HUES64 (cell line): ENCODE measurements at regions not wholly inside any gene's neighbourhood (a gene's known extent, or its start where the extent isn't known, plus 50 kb on each side); places are given as distances from the start of the nearest gene placed in this dataset.
A peak's percentile ranks its signal among the peaks of the same experiment; 100 is the strongest.
"Not testable (repeated sequence)": the region's sequence is repeated elsewhere in the genome, so short reads cannot be mapped to it uniquely, and the experiment has no call there.

ENCODE experiments used
- H3K27ac ChIP-seq: 2 replicates; pipeline ENCODE4 v1.7.0; 2013; ENCODE audit warnings: low read depth, low read length, inconsistent platforms
- H3K27me3 ChIP-seq: 2 replicates; pipeline ENCODE4 v1.6.1; 2013; ENCODE audit warnings: mild to moderate bottlenecking, low read length; ENCODE audit not compliant: insufficient read depth
- H3K36me3 ChIP-seq: 2 replicates; pipeline ENCODE4 v1.6.1; 2013; ENCODE audit warnings: mild to moderate bottlenecking, low read length; ENCODE audit not compliant: insufficient read depth
- H3K4me1 ChIP-seq: 2 replicates; pipeline ENCODE4 v1.6.1; 2013; ENCODE audit warnings: mild to moderate bottlenecking, low read length, moderate library complexity; ENCODE audit not compliant: insufficient read depth
- H3K4me3 ChIP-seq: 2 replicates; pipeline ENCODE4 v1.5.1; 2013; ENCODE audit warnings: mild to moderate bottlenecking, low read length, moderate library complexity
- H3K9ac ChIP-seq: 2 replicates; pipeline ENCODE4 v1.6.1; 2013; ENCODE audit warnings: mild to moderate bottlenecking, low read depth, low read length
- H3K9me3 ChIP-seq: 2 replicates; pipeline ENCODE4 v1.6.1; 2013; ENCODE audit warnings: low read depth, low read length; ENCODE audit not compliant: insufficient read depth
- WGBS: fragments of 150-250, 120-280 bp; methylation state at CpG from one replicate; pipeline ENCODE4 v1.1.7; 2013; ENCODE audit warnings: missing lambda C conversion rate; 5-methylcytosine and 5-hydroxymethylcytosine counted together

DNA sequence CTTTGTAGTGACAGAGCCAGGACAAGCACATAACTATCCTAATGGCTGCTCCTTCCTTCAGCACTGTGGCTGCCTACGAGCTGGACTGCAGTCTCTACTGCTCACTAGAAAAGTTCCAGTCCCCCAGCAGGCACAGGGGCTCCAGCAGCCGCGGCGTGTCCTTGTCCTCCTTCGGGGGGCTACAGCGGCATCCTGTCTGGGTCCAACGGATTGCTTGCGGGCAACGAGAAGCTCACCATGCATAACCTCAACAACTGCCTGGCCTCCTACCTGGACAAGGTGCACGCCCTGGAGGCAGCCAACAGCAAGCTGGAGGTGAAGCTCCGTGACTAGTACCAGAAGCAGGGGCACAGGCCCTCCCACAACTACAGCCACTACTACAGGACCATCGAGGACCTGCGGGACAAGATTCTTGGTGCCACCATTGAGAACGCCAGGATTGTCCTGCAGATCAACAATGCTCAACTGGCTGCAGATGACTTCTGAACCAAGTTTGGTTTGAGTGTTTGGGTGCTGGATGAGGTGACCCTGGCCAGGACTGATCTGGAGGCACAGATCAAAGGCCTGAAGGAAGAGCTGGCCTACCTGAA lies 169.4 kb downstream of the NDUFA12 start:
- 94% methylated on average over 14 of the region's 14 CpGs for WGBS
- Histone ChIP-seq H3K4me1 (peaks cover 19% of the 10 kb centered on the region), H3K36me3 (no peaks in the 10 kb centered on the region), H3K9me3 (no peaks in the 10 kb centered on the region), H3K27me3 (no peaks in the 10 kb centered on the region), H3K9ac (no peak overlapping the region), H3K4me3 (no peak overlapping the region), H3K27ac (no peak overlapping the region)

DNA sequence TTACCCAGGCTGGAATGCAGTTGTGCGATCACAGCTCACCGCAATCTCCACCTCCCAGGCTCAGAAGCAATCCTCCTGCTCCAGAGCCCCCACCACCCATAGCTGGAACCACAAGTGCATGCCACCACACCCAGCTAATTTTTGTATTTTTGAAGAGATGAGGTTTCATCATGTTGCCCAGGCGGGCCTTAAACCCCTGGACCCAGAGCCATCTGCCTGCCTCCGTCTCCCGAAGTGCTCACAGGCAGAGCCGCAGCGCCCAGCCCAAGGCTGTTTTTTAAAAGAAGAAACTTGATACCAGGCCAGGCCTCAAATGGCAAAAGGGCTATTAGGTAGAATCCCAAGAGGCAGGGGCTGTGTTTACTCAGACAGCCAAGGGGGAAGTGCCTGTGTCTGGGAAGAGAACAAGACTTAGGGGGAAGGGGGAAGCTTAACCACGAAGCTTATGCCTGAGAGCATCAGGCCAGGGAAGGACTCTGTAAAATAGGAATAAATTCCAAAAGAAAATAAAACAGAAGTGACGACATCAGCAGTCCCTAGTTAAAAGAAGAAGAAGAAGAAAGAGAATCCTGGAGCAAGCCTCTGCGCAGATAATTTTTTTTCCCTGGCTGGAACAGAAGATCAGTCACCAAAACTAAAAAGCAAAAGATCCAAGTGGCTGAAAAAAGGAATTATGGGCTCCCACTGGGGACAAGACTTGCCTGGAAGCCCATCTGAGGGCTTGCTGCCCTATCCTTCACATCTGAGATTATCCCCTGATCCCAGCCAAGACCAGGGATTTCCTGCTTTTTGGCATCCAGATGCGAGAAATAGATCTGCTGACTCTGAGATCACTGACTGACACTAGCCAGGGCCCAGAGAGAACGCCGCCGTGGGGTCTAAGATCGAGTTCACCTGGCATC lies 170.5 kb downstream of the NDUFA12 start:
- 57% methylated on average over 15 of the region's 15 CpGs for WGBS
- Histone ChIP-seq H3K9ac (no peak overlapping the region), H3K27ac (0 out of 2 replicates have a peak overlapping the region, but pooled peaks have one; percentile 16)

DNA sequence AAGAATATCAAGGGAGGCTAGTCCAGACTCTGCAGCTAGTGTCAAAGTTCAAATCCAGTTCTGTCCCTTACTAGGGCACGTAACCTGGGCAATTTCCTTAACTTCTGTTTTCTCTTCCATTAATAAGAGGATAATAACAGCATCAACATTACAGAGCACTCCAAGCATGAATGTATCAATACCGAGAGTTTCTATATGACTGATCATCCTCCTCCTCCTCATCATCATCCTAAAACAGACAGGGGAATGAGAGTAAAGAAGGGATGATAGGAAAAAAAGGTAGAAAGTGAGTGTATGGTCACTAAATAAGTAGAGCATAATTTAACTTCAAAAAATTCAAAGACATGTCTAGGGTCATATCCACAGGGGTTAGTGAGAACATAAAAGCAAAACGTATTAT lies 171.4 kb downstream of the NDUFA12 start:
- no peaks in the 10 kb centered on the region for H3K36me3 ChIP-seq
- 81% methylated on average over 2 of the region's 3 CpGs for WGBS
- H3K27me3 ChIP-seq: no peaks in the 10 kb centered on the region
- no peak overlapping the region for H3K4me3 ChIP-seq
- H3K9ac ChIP-seq: no peak overlapping the region
- H3K4me1 ChIP-seq: peaks cover 19% of the 10 kb centered on the region
- no peak overlapping the region for H3K27ac ChIP-seq
- H3K9me3 ChIP-seq: no peaks in the 10 kb centered on the region

More for the DNA sequence above, 170.5 kb downstream of the NDUFA12 start:
- H3K36me3 ChIP-seq: no peaks in the 10 kb centered on the region
- no peaks in the 10 kb centered on the region for H3K9me3 ChIP-seq
- no peaks in the 10 kb centered on the region for H3K27me3 ChIP-seq
- no peak overlapping the region for H3K4me3 ChIP-seq
- peaks cover 19% of the 10 kb centered on the region for H3K4me1 ChIP-seq

GRCh38 chr12:94831081-94831751 lies 172.3 kb downstream of the NDUFA12 start:
- 87% methylated on average over 9 of the region's 9 CpGs for WGBS
- Histone ChIP-seq H3K9ac (no peak overlapping the region), H3K4me1 (peaks cover 19% of the 10 kb centered on the region), H3K9me3 (no peaks in the 10 kb centered on the region), H3K27ac (no peak overlapping the region), H3K27me3 (no peaks in the 10 kb centered on the region), H3K4me3 (no peak overlapping the region), H3K36me3 (no peaks in the 10 kb centered on the region)

- WGBS: no CpG with 5 or more reads among the region's 1 CpG
- no peak overlapping the region for H3K4me3 ChIP-seq
- no peak overlapping the region for H3K27ac ChIP-seq
- no peak overlapping the region for H3K9ac ChIP-seq
- H3K36me3 ChIP-seq: no peaks in the 10 kb centered on the region
- H3K9me3 ChIP-seq: no peaks in the 10 kb centered on the region
- H3K4me1 ChIP-seq: peaks cover 19% of the 10 kb centered on the region
- no peaks in the 10 kb centered on the region for H3K27me3 ChIP-seq
These were observed 173.9 kb downstream of the NDUFA12 start for GRCh38 chr12:94829552-94829951.

- 94% methylated on average over 5 of the region's 5 CpGs for WGBS
- H3K4me3 ChIP-seq: no peak overlapping the region
These were observed 168.7 kb upstream of the TMCC3 start for GRCh38 chr12:94819011-94819410.

GRCh38 chr12:94817695-94818075 lies 167.3 kb upstream of the TMCC3 start:
- H3K9ac ChIP-seq: no peak overlapping the region
- no peak overlapping the region for H3K4me3 ChIP-seq
- H3K36me3 ChIP-seq: no peaks in the 10 kb centered on the region
- H3K27ac ChIP-seq: no peak overlapping the region
- H3K9me3 ChIP-seq: peaks cover 26% of the 10 kb centered on the region
- H3K4me1 ChIP-seq: peaks cover 6% of the 10 kb centered on the region
- no peaks in the 10 kb centered on the region for H3K27me3 ChIP-seq
- 97% methylated on average over 1 of the region's 1 CpG for WGBS

More at GRCh38 chr12:94819011-94819410, 168.7 kb upstream of the TMCC3 start:
- H3K9me3 ChIP-seq: peaks cover 15% of the 10 kb centered on the region
- peaks cover 6% of the 10 kb centered on the region for H3K4me1 ChIP-seq
- no peaks in the 10 kb centered on the region for H3K36me3 ChIP-seq
- H3K27me3 ChIP-seq: no peaks in the 10 kb centered on the region
- no peak overlapping the region for H3K27ac ChIP-seq
- H3K9ac ChIP-seq: no peak overlapping the region

GRCh38 chr12:94817201-94817600 lies 166.8 kb upstream of the TMCC3 start:
- not testable (repeated sequence) for H3K27me3 ChIP-seq, H3K27ac ChIP-seq, H3K9ac ChIP-seq, H3K4me1 ChIP-seq, H3K4me3 ChIP-seq, H3K36me3 ChIP-seq
- WGBS: 88% methylated on average over 14 of the region's 15 CpGs
- peaks cover 26% of the 10 kb centered on the region for H3K9me3 ChIP-seq

GRCh38 chr12:94816746-94817145 lies 166.4 kb upstream of the TMCC3 start:
- not testable (repeated sequence) for H3K9ac ChIP-seq, H3K27ac ChIP-seq, H3K4me1 ChIP-seq, H3K27me3 ChIP-seq, H3K36me3 ChIP-seq, H3K4me3 ChIP-seq
- peaks cover 31% of the 10 kb centered on the region for H3K9me3 ChIP-seq
- 72% methylated on average over 4 of the region's 5 CpGs for WGBS

DNA sequence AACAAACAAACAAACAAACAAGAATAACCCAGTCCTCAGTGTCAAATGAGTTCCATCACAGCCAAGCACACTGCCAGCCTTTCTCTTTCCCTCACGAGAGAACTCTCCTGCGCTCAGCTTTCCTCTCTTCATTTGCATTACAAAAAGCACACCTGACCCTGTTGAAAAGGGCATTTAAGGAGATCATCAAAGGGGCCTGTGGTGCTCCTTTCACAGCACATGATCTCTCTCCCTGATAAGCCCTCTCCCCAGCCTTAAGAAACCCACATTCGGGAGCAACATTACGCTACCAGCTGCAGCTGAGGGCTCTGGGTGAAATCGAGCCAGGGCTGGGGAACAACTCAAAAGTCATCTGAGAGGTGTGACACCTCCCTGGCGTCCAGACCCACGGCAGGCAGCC lies 165.6 kb upstream of the TMCC3 start:
- Histone ChIP-seq H3K36me3 (no peaks in the 10 kb centered on the region), H3K27ac (peak overlapping the region; percentile 34; the same call in 1 of the 2 replicates), H3K4me3 (no peak overlapping the region), H3K27me3 (no peaks in the 10 kb centered on the region), H3K9ac (no peak overlapping the region), H3K4me1 (peaks cover 6% of the 10 kb centered on the region), H3K9me3 (peaks cover 37% of the 10 kb centered on the region)
- 5% methylated on average over 7 of the region's 7 CpGs for WGBS

- no peaks in the 10 kb centered on the region for H3K27me3 ChIP-seq
- H3K9ac ChIP-seq: no peak overlapping the region
- WGBS: 90% methylated on average over 2 of the region's 2 CpGs
- H3K9me3 ChIP-seq: peaks cover 37% of the 10 kb centered on the region
- no peaks in the 10 kb centered on the region for H3K36me3 ChIP-seq
- H3K4me1 ChIP-seq: peaks cover 6% of the 10 kb centered on the region
- H3K27ac ChIP-seq: no peak overlapping the region; the same call in 1 of the 2 replicates
- H3K4me3 ChIP-seq: no peak overlapping the region
These were observed 165.1 kb upstream of the TMCC3 start for GRCh38 chr12:94815450-94815849.
